ENCODE measurements at regions not wholly inside any gene's neighbourhood (a gene's known extent, or its start where the extent isn't known, plus 50 kb on each side); places are given as distances from the start of the nearest gene placed in this dataset.
A peak's percentile ranks its signal among the peaks of the same experiment; 100 is the strongest.

DNA sequence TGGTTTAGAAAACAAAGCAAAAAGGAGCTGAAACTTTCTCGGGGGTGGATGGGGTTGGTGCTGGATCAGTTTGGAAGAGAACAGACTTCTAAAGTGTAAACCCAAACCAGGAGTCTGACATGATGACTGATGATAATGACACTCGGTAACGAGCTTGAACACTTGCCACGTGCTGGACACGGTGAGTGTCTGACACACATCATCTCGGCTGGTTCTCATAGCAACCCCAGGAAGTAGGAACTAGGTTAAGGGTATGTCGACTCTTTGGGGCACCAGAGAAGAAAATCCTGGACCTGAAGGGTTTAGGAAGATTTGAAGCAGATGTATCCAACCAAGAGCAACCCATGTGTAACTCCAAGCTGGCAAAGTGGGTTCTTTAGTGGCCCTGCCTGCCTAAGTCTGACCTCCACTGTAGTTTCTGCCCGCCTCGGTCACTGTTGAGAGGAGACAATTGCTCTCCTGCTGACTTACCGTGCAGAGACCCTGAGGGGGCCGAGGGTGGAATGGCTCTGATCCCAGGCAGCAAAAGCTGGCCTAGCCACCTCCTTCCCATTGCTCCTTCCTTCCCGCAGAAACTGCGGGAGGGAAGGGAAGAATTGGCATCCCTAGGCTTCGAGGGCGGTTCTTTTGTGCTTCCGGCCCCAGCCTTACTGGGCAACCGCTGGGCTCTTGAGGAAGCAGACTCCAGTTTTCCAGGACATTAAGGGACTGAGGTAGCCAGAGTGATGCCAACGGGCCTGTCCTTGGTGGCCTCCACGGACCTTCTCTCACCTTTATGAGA lies 156.0 kb downstream of the TOMM20 start (continued):
- TF ChIP-seq, protein P1, sequence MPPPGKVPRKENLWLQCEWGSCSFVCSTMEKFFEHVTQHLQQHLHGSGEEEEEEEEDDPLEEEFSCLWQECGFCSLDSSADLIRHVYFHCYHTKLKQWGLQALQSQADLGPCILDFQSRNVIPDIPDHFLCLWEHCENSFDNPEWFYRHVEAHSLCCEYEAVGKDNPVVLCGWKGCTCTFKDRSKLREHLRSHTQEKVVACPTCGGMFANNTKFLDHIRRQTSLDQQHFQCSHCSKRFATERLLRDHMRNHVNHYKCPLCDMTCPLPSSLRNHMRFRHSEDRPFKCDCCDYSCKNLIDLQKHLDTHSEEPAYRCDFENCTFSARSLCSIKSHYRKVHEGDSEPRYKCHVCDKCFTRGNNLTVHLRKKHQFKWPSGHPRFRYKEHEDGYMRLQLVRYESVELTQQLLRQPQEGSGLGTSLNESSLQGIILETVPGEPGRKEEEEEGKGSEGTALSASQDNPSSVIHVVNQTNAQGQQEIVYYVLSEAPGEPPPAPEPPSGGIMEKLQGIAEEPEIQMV (tag; conservative IDR thresholded peaks at IDR 0.05; ENCODE audit: low read depth): 0 out of 2 replicates have a peak, but pooled peaks have one; percentile 23
- peak; percentile 59; the same call in 1 of the 2 replicates for TF ChIP-seq DMBX1 (CRISPR knock-in tag; IDR thresholded peaks at IDR 0.05; ENCODE audit: borderline replicate concordance)
- no peak for TF ChIP-seq KLF16 (IDR thresholded peaks at IDR 0.05)
- TF ChIP-seq ZNF780A (CRISPR knock-in tag; IDR thresholded peaks at IDR 0.05): no peak
- peak; percentile 84 for TF ChIP-seq MEIS2 (IDR thresholded peaks at IDR 0.05; ENCODE audit: partially characterized antibody)
- TF ChIP-seq, protein P2, sequence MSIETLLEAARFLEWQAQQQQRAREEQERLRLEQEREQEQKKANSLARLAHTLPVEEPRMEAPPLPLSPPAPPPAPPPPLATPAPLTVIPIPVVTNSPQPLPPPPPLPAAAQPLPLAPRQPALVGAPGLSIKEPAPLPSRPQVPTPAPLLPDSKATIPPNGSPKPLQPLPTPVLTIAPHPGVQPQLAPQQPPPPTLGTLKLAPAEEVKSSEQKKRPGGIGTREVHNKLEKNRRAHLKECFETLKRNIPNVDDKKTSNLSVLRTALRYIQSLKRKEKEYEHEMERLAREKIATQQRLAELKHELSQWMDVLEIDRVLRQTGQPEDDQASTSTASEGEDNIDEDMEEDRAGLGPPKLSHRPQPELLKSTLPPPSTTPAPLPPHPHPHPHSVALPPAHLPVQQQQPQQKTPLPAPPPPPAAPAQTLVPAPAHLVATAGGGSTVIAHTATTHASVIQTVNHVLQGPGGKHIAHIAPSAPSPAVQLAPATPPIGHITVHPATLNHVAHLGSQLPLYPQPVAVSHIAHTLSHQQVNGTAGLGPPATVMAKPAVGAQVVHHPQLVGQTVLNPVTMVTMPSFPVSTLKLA (conservative IDR thresholded peaks at IDR 0.05): peak in 1 of 2 experiments; percentile 43; a peak in 1 of 4 replicates
- no peak for TF ChIP-seq FOXA1 (IDR thresholded peaks at IDR 0.05; ENCODE audit: borderline replicate concordance)
- TF ChIP-seq, protein P3, sequence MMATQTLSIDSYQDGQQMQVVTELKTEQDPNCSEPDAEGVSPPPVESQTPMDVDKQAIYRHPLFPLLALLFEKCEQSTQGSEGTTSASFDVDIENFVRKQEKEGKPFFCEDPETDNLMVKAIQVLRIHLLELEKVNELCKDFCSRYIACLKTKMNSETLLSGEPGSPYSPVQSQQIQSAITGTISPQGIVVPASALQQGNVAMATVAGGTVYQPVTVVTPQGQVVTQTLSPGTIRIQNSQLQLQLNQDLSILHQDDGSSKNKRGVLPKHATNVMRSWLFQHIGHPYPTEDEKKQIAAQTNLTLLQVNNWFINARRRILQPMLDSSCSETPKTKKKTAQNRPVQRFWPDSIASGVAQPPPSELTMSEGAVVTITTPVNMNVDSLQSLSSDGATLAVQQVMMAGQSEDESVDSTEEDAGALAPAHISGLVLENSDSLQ (IDR thresholded peaks at IDR 0.05): peak; percentile 74
- TF ChIP-seq ZNF79 (CRISPR knock-in tag; IDR thresholded peaks at IDR 0.05; ENCODE audit: low read depth): 0 out of 2 replicates have a peak, but pooled peaks have one; percentile 48
- no peak for TF ChIP-seq XRCC5 (IDR thresholded peaks at IDR 0.05; ENCODE audit: low read depth, low read length)
- TF ChIP-seq ETS2 (tag; IDR thresholded peaks at IDR 0.05; ENCODE audit: borderline replicate concordance, poor library complexity, severe bottlenecking): no peak
- peak; percentile 37; the same call in 1 of the 2 replicates for TF ChIP-seq ZNF24 (IDR thresholded peaks at IDR 0.05)
- TF ChIP-seq, protein P4, sequence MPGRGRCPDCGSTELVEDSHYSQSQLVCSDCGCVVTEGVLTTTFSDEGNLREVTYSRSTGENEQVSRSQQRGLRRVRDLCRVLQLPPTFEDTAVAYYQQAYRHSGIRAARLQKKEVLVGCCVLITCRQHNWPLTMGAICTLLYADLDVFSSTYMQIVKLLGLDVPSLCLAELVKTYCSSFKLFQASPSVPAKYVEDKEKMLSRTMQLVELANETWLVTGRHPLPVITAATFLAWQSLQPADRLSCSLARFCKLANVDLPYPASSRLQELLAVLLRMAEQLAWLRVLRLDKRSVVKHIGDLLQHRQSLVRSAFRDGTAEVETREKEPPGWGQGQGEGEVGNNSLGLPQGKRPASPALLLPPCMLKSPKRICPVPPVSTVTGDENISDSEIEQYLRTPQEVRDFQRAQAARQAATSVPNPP (IDR thresholded peaks at IDR 0.05; ENCODE audit: borderline replicate concordance, insufficient read depth, insufficient read length): no peak
- TF ChIP-seq MEF2D (tag; conservative IDR thresholded peaks at IDR 0.05; ENCODE audit: low read depth): 0 out of 2 replicates have a peak, but pooled peaks have one; percentile 13
- no peak for TF ChIP-seq PTTG1 (tag; IDR thresholded peaks at IDR 0.05; ENCODE audit: low read depth)
- TF ChIP-seq TAF1 (IDR thresholded peaks at IDR 0.05; ENCODE audit: control insufficient read depth, extremely low read depth, insufficient read depth, low read length, severe bottlenecking): no peak
- TF ChIP-seq, protein P5, sequence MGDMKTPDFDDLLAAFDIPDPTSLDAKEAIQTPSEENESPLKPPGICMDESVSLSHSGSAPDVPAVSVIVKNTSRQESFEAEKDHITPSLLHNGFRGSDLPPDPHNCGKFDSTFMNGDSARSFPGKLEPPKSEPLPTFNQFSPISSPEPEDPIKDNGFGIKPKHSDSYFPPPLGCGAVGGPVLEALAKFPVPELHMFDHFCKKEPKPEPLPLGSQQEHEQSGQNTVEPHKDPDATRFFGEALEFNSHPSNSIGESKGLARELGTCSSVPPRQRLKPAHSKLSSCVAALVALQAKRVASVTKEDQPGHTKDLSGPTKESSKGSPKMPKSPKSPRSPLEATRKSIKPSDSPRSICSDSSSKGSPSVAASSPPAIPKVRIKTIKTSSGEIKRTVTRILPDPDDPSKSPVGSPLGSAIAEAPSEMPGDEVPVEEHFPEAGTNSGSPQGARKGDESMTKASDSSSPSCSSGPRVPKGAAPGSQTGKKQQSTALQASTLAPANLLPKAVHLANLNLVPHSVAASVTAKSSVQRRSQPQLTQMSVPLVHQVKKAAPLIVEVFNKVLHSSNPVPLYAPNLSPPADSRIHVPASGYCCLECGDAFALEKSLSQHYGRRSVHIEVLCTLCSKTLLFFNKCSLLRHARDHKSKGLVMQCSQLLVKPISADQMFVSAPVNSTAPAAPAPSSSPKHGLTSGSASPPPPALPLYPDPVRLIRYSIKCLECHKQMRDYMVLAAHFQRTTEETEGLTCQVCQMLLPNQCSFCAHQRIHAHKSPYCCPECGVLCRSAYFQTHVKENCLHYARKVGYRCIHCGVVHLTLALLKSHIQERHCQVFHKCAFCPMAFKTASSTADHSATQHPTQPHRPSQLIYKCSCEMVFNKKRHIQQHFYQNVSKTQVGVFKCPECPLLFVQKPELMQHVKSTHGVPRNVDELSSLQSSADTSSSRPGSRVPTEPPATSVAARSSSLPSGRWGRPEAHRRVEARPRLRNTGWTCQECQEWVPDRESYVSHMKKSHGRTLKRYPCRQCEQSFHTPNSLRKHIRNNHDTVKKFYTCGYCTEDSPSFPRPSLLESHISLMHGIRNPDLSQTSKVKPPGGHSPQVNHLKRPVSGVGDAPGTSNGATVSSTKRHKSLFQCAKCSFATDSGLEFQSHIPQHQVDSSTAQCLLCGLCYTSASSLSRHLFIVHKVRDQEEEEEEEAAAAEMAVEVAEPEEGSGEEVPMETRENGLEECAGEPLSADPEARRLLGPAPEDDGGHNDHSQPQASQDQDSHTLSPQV (IDR thresholded peaks at IDR 0.05): peak; percentile 90

Measured in K562 (cell line).